ENCODE measurements at regions not wholly inside any gene's neighbourhood (a gene's known extent, or its start where the extent isn't known, plus 50 kb on each side); places are given as distances from the start of the nearest gene placed in this dataset.

DNA sequence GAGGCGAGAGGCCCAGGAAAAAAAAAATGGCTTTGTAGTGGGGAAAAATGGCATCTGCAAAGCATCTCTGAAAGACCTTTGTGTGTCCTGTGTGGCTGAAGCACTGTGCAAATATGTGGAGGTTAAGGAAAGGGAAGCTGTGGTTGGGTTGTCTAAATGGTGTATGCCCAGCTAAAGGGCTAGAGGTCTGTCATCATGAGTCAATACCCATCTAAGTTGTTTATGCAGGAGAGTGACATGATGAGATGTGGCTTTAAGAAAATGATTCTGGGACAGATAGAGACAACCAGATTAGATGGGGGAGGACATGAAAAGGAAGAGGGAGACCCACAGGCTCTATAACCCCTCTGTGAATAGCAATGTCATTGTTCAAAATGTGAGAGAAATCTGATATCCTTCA, 280.7 kb downstream of the MFSD1 start (continued):
- TF ChIP-seq, protein P1, sequence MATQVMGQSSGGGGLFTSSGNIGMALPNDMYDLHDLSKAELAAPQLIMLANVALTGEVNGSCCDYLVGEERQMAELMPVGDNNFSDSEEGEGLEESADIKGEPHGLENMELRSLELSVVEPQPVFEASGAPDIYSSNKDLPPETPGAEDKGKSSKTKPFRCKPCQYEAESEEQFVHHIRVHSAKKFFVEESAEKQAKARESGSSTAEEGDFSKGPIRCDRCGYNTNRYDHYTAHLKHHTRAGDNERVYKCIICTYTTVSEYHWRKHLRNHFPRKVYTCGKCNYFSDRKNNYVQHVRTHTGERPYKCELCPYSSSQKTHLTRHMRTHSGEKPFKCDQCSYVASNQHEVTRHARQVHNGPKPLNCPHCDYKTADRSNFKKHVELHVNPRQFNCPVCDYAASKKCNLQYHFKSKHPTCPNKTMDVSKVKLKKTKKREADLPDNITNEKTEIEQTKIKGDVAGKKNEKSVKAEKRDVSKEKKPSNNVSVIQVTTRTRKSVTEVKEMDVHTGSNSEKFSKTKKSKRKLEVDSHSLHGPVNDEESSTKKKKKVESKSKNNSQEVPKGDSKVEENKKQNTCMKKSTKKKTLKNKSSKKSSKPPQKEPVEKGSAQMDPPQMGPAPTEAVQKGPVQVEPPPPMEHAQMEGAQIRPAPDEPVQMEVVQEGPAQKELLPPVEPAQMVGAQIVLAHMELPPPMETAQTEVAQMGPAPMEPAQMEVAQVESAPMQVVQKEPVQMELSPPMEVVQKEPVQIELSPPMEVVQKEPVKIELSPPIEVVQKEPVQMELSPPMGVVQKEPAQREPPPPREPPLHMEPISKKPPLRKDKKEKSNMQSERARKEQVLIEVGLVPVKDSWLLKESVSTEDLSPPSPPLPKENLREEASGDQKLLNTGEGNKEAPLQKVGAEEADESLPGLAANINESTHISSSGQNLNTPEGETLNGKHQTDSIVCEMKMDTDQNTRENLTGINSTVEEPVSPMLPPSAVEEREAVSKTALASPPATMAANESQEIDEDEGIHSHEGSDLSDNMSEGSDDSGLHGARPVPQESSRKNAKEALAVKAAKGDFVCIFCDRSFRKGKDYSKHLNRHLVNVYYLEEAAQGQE (IDR thresholded peaks at IDR 0.05; ENCODE audit: low read depth, low read length), result peak; percentile 34; the same call in 1 of the 2 replicates
- TF ChIP-seq, protein P2, sequence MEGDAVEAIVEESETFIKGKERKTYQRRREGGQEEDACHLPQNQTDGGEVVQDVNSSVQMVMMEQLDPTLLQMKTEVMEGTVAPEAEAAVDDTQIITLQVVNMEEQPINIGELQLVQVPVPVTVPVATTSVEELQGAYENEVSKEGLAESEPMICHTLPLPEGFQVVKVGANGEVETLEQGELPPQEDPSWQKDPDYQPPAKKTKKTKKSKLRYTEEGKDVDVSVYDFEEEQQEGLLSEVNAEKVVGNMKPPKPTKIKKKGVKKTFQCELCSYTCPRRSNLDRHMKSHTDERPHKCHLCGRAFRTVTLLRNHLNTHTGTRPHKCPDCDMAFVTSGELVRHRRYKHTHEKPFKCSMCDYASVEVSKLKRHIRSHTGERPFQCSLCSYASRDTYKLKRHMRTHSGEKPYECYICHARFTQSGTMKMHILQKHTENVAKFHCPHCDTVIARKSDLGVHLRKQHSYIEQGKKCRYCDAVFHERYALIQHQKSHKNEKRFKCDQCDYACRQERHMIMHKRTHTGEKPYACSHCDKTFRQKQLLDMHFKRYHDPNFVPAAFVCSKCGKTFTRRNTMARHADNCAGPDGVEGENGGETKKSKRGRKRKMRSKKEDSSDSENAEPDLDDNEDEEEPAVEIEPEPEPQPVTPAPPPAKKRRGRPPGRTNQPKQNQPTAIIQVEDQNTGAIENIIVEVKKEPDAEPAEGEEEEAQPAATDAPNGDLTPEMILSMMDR (IDR thresholded peaks at IDR 0.05), result no peak
- TF ChIP-seq RAD21 (IDR thresholded peaks at IDR 0.05; ENCODE audit: low read length) (no peak), MXI1 (IDR thresholded peaks at IDR 0.05; ENCODE audit: low read depth, low read length) (no peak), ELF1 (IDR thresholded peaks at IDR 0.05) (peak; percentile 7; the same call in 1 of the 2 replicates), EP300 (IDR thresholded peaks at IDR 0.05; ENCODE audit: borderline replicate concordance in 1 of 2, low read depth in 1 of 2, low read length in 1 of 2) (peak; percentile 64 to 96; a peak in 3 of 4 replicates), NRF1 (IDR thresholded peaks at IDR 0.05; ENCODE audit: low read depth, low read length) (no peak), RFX5 (IDR thresholded peaks at IDR 0.05; ENCODE audit: low read length) (no peak), GATA2 (CRISPR knock-in tag; IDR thresholded peaks at IDR 0.05) (no peak), RXRA (IDR thresholded peaks at IDR 0.05; ENCODE audit: borderline replicate concordance, low read depth) (peak; percentile 91), MEF2A (IDR thresholded peaks at IDR 0.05; ENCODE audit: borderline replicate concordance, low read depth) (no peak), RCOR1 (IDR thresholded peaks at IDR 0.05; ENCODE audit: low read length) (no peak), GABPA (IDR thresholded peaks at IDR 0.05; ENCODE audit: low read depth) (no peak), TCF12 (IDR thresholded peaks at IDR 0.05) (peak; percentile 97)
- TF ChIP-seq, protein P3, sequence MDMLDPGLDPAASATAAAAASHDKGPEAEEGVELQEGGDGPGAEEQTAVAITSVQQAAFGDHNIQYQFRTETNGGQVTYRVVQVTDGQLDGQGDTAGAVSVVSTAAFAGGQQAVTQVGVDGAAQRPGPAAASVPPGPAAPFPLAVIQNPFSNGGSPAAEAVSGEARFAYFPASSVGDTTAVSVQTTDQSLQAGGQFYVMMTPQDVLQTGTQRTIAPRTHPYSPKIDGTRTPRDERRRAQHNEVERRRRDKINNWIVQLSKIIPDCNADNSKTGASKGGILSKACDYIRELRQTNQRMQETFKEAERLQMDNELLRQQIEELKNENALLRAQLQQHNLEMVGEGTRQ (IDR thresholded peaks at IDR 0.05; ENCODE audit: borderline replicate concordance, low read depth, low read length), result no peak
- TF ChIP-seq, protein P4, sequence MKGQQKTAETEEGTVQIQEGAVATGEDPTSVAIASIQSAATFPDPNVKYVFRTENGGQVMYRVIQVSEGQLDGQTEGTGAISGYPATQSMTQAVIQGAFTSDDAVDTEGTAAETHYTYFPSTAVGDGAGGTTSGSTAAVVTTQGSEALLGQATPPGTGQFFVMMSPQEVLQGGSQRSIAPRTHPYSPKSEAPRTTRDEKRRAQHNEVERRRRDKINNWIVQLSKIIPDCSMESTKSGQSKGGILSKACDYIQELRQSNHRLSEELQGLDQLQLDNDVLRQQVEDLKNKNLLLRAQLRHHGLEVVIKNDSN (IDR thresholded peaks at IDR 0.05; ENCODE audit: borderline replicate concordance, low read depth), result 0 out of 2 replicates have a peak, but pooled peaks have one; percentile 11
- TF ChIP-seq, protein P5, sequence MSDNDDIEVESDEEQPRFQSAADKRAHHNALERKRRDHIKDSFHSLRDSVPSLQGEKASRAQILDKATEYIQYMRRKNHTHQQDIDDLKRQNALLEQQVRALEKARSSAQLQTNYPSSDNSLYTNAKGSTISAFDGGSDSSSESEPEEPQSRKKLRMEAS (IDR thresholded peaks at IDR 0.05; ENCODE audit: low read depth), result peak; percentile 34; the same call in 1 of the 2 replicates
- TF ChIP-seq, protein P6, sequence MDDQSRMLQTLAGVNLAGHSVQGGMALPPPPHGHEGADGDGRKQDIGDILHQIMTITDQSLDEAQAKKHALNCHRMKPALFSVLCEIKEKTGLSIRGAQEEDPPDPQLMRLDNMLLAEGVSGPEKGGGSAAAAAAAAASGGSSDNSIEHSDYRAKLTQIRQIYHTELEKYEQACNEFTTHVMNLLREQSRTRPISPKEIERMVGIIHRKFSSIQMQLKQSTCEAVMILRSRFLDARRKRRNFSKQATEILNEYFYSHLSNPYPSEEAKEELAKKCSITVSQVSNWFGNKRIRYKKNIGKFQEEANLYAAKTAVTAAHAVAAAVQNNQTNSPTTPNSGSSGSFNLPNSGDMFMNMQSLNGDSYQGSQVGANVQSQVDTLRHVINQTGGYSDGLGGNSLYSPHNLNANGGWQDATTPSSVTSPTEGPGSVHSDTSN (IDR thresholded peaks at IDR 0.05), result peak; percentile 99
